BJ (cell line): ENCODE measurements at regions not wholly inside any gene's neighbourhood (a gene's known extent, or its start where the extent isn't known, plus 50 kb on each side); places are given as distances from the start of the nearest gene placed in this dataset.

Experiments
- CTCF ChIA-PET: fragments of 350-600 bp; formaldehyde crosslinking; extraction: SDS; loops from one replicate; lab custom pipeline; 2021; ENCODE audit warnings: antibody characterized with exemption, inconsistent platforms; lab: Yijun Ruan, JAX
- POLR2A ChIA-PET: fragments of 300-600 bp; sonication (Branson Sonifier 250); formaldehyde crosslinking; extraction: SDS; loops from one replicate; lab custom pipeline; 2021; ENCODE audit warnings: antibody characterized with exemption; lab: Charles Lee
- DNase-seq: peaks from one replicate; pipeline ENCODE4 v3.0.0-alpha.2; 2011; ENCODE audit warnings: low read depth
- H3K27me3 ChIP-seq: 2 replicates; pipeline ENCODE4 v1.6.0; 2011; ENCODE audit warnings: low read length; ENCODE audit not compliant: control insufficient read depth, insufficient read depth
- H3K36me3 ChIP-seq: 2 replicates; pipeline ENCODE4 v1.5.1; 2011; ENCODE audit warnings: low read length; ENCODE audit not compliant: control insufficient read depth, insufficient read depth
- H3K4me3 ChIP-seq: 2 replicates; pipeline ENCODE4 v1.5.1; 2011; ENCODE audit warnings: low read depth, mild to moderate bottlenecking, control low read depth, low read length
- CTCF ChIP-seq: IDR thresholded peaks from 2 replicates; pipeline ENCODE4 v1.5.1; 2011; ENCODE audit warnings: low read depth, mild to moderate bottlenecking, control low read depth, inconsistent platforms, low read length, moderate library complexity; ENCODE audit not compliant: insufficient read depth

DNA sequence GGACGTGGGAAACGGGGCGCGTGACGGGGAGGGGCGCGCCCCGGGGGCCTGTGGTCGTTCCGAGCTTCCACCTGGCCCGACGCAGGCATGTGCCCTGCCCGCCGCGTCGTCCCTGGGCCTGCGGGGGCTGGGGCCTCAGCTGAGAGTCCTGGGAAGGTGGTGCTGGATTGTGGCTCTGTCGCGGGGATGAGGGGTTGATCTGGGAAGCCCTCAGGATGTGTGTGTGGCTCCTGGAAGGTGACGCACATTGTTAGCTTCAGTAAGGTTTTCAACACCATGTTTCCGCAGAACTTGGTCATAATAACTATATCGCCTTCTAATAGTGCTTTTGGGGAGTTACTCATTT is 589.1 kb downstream of the MTRR start:
- peak overlapping the region; percentile 81 for H3K4me3 ChIP-seq
- H3K27me3 ChIP-seq, result no peaks in the 10 kb centered on the region
- no peak for DNase-seq
- CTCF ChIA-PET, result no interaction called here
- POLR2A ChIA-PET, result no interaction called here
- H3K36me3 ChIP-seq, result peaks cover 3% of the 10 kb centered on the region
- no peak for TF ChIP-seq CTCF

GRCh38 chr5:8461543-8461942 is 592.6 kb downstream of the MTRR start:
- Histone ChIP-seq H3K36me3 (peaks cover 3% of the 10 kb centered on the region), H3K4me3 (no peak overlapping the region), H3K27me3 (no peaks in the 10 kb centered on the region)
- no peak for DNase-seq
- POLR2A ChIA-PET, result no interaction called here
- no peak for TF ChIP-seq CTCF
- CTCF ChIA-PET, result no interaction called here

- TF ChIP-seq CTCF, result no peak
- Histone ChIP-seq H3K27me3 (no peaks in the 10 kb centered on the region), H3K4me3 (no peak overlapping the region), H3K36me3 (peaks cover 3% of the 10 kb centered on the region)
- DNase-seq, result no peak
- POLR2A ChIA-PET, result no interaction called here
- CTCF ChIA-PET, result no interaction called here
Observed at GRCh38 chr5:8462565-8462964, 593.6 kb downstream of the MTRR start.

DNA sequence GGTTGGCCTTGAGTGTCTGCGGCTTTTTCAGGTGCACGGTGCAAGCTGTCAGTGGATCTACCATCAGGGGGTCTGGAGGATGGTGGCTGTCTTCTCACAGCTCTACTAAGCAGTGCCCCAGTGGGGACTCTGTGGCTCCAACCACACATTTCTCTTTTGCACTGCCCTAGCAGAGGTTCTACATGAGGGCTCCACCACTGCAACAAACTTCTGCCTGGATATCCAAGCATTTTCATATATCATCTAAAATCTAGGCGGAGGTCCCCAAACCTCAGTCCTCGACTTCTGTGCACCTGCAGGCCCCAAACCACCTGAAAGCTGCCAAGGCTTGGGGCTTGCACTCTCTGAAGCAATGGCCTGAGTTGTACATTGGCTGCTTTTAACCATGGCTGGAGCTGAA is 601.5 kb downstream of the MTRR start:
- POLR2A ChIA-PET, result no interaction called here
- no peak for DNase-seq

GRCh38 chr5:8471581-8471980 is 602.6 kb downstream of the MTRR start:
- Histone ChIP-seq H3K36me3 (no peaks in the 10 kb centered on the region), H3K27me3 (no peaks in the 10 kb centered on the region), H3K4me3 (no peak overlapping the region)
- no peak for TF ChIP-seq CTCF
- peak; percentile 4 for DNase-seq
- ChIA-PET CTCF (no interaction called here), POLR2A (no interaction called here)

More for the DNA sequence above, 601.5 kb downstream of the MTRR start:
- H3K4me3 ChIP-seq, result no peak overlapping the region
- no peak for TF ChIP-seq CTCF
- CTCF ChIA-PET, result no interaction called here
- H3K36me3 ChIP-seq, result no peaks in the 10 kb centered on the region
- no peaks in the 10 kb centered on the region for H3K27me3 ChIP-seq
